ENCODE measurements at regions not wholly inside any gene's neighbourhood (a gene's known extent, or its start where the extent isn't known, plus 50 kb on each side); places are given as distances from the start of the nearest gene placed in this dataset.

- TF ChIP-seq CTCF (IDR thresholded peaks at IDR 0.05; ENCODE audit: poor library complexity) (no peak), EZH2 (IDR thresholded peaks at IDR 0.05; ENCODE audit: borderline replicate concordance) (no peak)
Observed at GRCh38 chr2:185132501-185133041, 534.2 kb downstream of the ZNF804A start.

Measured in hepatocyte (in vitro differentiated cells).